GM12864 (cell line): ENCODE measurements at regions not wholly inside any gene's neighbourhood (a gene's known extent, or its start where the extent isn't known, plus 50 kb on each side); places are given as distances from the start of the nearest gene placed in this dataset.

Experiments
- DNase-seq: peaks from one replicate; pipeline ENCODE4 v3.0.0-alpha.2; 2011; ENCODE audit warnings: low read depth
- H3K4me3 ChIP-seq: 2 replicates; pipeline ENCODE4 v1.5.1; 2011; ENCODE audit warnings: mild to moderate bottlenecking, low read depth, low read length, control low read depth
- TF ChIP-seq, protein P1 (sequence below): IDR thresholded peaks from 2 replicates; pipeline ENCODE4 v1.5.1; 2011; ENCODE audit warnings: low read depth, mild to moderate bottlenecking, moderate library complexity, low read length, control low read depth, inconsistent platforms; ENCODE audit errors: missing control alignments

GRCh38 chr4:155433636-155434360 lies 57.0 kb upstream of the MAP9 start:
- TF ChIP-seq, protein P1, sequence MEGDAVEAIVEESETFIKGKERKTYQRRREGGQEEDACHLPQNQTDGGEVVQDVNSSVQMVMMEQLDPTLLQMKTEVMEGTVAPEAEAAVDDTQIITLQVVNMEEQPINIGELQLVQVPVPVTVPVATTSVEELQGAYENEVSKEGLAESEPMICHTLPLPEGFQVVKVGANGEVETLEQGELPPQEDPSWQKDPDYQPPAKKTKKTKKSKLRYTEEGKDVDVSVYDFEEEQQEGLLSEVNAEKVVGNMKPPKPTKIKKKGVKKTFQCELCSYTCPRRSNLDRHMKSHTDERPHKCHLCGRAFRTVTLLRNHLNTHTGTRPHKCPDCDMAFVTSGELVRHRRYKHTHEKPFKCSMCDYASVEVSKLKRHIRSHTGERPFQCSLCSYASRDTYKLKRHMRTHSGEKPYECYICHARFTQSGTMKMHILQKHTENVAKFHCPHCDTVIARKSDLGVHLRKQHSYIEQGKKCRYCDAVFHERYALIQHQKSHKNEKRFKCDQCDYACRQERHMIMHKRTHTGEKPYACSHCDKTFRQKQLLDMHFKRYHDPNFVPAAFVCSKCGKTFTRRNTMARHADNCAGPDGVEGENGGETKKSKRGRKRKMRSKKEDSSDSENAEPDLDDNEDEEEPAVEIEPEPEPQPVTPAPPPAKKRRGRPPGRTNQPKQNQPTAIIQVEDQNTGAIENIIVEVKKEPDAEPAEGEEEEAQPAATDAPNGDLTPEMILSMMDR, result no peak
- no peak for DNase-seq
- H3K4me3 ChIP-seq, result no peak overlapping the region

- TF ChIP-seq, protein P1, result no peak
- no peak for DNase-seq
- no peak overlapping the region for H3K4me3 ChIP-seq
Observed at GRCh38 chr4:155430895-155431795, 54.4 kb upstream of the MAP9 start.

DNA sequence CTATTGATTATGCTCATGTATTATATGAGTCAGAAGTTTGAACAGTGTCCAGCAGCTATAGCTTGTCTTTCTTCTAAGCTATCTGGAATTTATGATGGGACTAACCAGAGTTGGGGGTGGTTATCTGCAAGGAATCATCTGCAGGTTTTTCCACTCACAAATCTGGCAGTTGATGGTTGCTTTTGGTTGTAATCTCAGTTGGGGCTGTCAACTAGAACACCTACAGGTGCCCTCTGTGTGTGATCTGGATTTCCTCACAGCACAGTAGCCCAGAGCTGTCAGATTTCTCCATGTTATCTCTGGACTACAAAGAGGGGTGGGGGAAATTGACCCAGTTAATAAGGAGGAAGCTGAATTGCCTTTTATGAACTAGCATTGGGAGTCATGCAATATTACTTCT lies 51.4 kb upstream of the MAP9 start:
- DNase-seq, result no peak
- TF ChIP-seq, protein P1, result no peak
- H3K4me3 ChIP-seq, result no peak overlapping the region

DNA sequence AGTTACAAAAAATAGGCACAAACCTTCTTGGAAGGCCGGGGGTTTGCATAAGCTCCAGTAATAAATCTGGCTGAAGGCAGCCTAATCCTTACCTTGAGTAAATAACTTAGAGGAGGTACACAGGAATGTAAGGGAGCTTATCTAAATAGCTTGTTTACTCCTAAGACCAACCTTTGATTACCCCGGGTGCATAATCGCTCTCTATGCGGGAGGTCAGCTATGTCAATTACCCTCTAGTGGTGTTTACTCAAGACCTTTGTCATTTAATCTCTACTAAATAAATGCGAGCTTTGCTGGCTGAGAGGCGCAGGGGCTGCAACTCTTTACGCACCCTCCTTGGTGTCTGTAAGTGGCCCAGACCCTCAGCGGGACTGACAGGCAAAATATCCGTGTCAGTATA lies 50.2 kb upstream of the MAP9 start:
- TF ChIP-seq, protein P1, result no peak

More for the DNA sequence above, 50.2 kb upstream of the MAP9 start:
- no peak overlapping the region for H3K4me3 ChIP-seq
- DNase-seq, result no peak
